CD14-positive monocyte (primary cell): ENCODE measurements at regions not wholly inside any gene's neighbourhood (a gene's known extent, or its start where the extent isn't known, plus 50 kb on each side); places are given as distances from the start of the nearest gene placed in this dataset.

ENCODE experiments used
- DNase-seq, 3 donors: peaks; one replicate each; pipeline ENCODE4 v3.0.0-alpha.2; 2011 to 2022
- H2AFZ ChIP-seq: 2 replicates; pipeline ENCODE4 v1.6.0; 2012; ENCODE audit warnings: mild to moderate bottlenecking, low read depth, low read length, inconsistent platforms; ENCODE audit not compliant: insufficient read depth, poor library complexity, severe bottlenecking
- H3K27ac ChIP-seq, 2 donors: 1 replicate in 1 of 2; 2 replicates in 1 of 2; pipeline ENCODE4 v1.5.1; 2012 to 2013; ENCODE audit warnings: low read length in 2 of 2, control low read depth in 1 of 2, inconsistent platforms in 1 of 2, low read depth in 1 of 2, mild to moderate bottlenecking in 1 of 2
- H3K27me3 ChIP-seq, 2 donors: one replicate each; pipeline versions ENCODE4 v1.6.0 to v1.6.1; 2011 to 2013; ENCODE audit warnings: low read length in 2 of 2; ENCODE audit not compliant: control insufficient read depth in 2 of 2, insufficient read depth in 2 of 2
- H3K36me3 ChIP-seq, 2 donors: replicated peaks in 1 of 2; 1 replicate in 1 of 2; 2 replicates in 1 of 2; pipeline versions ENCODE4 v1.5.1 to v1.6.1; 2012 to 2013; ENCODE audit warnings: low read length in 2 of 2, control low read depth in 1 of 2, inconsistent platforms in 1 of 2, mild to moderate bottlenecking in 1 of 2; ENCODE audit not compliant: insufficient read depth in 2 of 2, control insufficient read depth in 1 of 2
- H3K4me1 ChIP-seq, 2 donors: 1 replicate in 1 of 2; 2 replicates in 1 of 2; pipeline versions ENCODE4 v1.5.1 to v1.6.1; 2012 to 2013; ENCODE audit warnings: low read length in 2 of 2, control low read depth in 1 of 2, inconsistent platforms in 1 of 2, mild to moderate bottlenecking in 1 of 2, moderate library complexity in 1 of 2; ENCODE audit not compliant: insufficient read depth in 2 of 2, control insufficient read depth in 1 of 2
- H3K4me2 ChIP-seq: replicated peaks from 2 replicates; pipeline ENCODE3; 2012; ENCODE audit warnings: low read length, moderate library complexity, mild to moderate bottlenecking; ENCODE audit not compliant: poor library complexity, severe bottlenecking; ENCODE audit errors: extremely low read depth
- H3K4me3 ChIP-seq, 3 experiments: fragments of 200-600 bp in 1 of 3; sonication (generic) in 1 of 3; replicated peaks in 1 of 3; 1 replicate in 2 of 3; 2 replicates in 1 of 3; pipeline ENCODE4 v1.5.1; 2011 to 2013; ENCODE audit warnings: low read length in 3 of 3, mild to moderate bottlenecking in 3 of 3, control low read depth in 2 of 3, low read depth in 2 of 3, inconsistent platforms in 1 of 3, moderate library complexity in 1 of 3
- H3K79me2 ChIP-seq: 2 replicates; pipeline ENCODE4 v1.6.0; 2012; ENCODE audit warnings: mild to moderate bottlenecking, control low read depth, inconsistent platforms, low read length, moderate library complexity; ENCODE audit not compliant: insufficient read depth
- H3K9ac ChIP-seq: 2 replicates; pipeline ENCODE4 v1.6.0; 2017; ENCODE audit warnings: low read length, mild to moderate bottlenecking; ENCODE audit not compliant: insufficient read depth, poor library complexity, severe bottlenecking
- H3K9me3 ChIP-seq, 2 donors: replicated peaks in 1 of 2; 1 replicate in 1 of 2; 2 replicates in 1 of 2; pipeline versions ENCODE4 v1.5.1 to v1.6.1; 2012 to 2013; ENCODE audit warnings: low read length in 2 of 2, control low read depth in 1 of 2; ENCODE audit not compliant: control insufficient read depth in 1 of 2, insufficient read depth in 1 of 2
- H4K20me1 ChIP-seq: 2 replicates; pipeline ENCODE4 v1.6.0; 2012; ENCODE audit warnings: mild to moderate bottlenecking, low read length, control low read depth, moderate library complexity; ENCODE audit not compliant: insufficient read depth
- H3K27ac Mint-ChIP-seq, 7 donors: one replicate each; pipeline ENCODE4 v1.8.0; 2020; ENCODE audit warnings: mild to moderate bottlenecking in 7 of 7, mixed read lengths in 7 of 7, moderate library complexity in 6 of 7, inconsistent platforms in 2 of 7
- H3K27me3 Mint-ChIP-seq, 3 donors: one replicate each; pipeline ENCODE4 v1.8.0; 2021 to 2022; ENCODE audit warnings: low read depth in 3 of 3, mild to moderate bottlenecking in 3 of 3, mixed read lengths in 3 of 3, moderate library complexity in 3 of 3, inconsistent platforms in 1 of 3
- H3K36me3 Mint-ChIP-seq, 2 donors: one replicate each; pipeline ENCODE4 v1.8.0; 2020; ENCODE audit warnings: mixed read lengths in 2 of 2, inconsistent platforms in 1 of 2, mild to moderate bottlenecking in 1 of 2
- H3K4me1 Mint-ChIP-seq: one replicate; pipeline ENCODE4 v1.8.0; 2020; ENCODE audit warnings: mild to moderate bottlenecking, mixed read lengths
- H3K4me3 Mint-ChIP-seq, 2 donors: one replicate each; pipeline ENCODE4 v1.8.0; 2020; ENCODE audit warnings: mild to moderate bottlenecking in 2 of 2, mixed read lengths in 2 of 2, moderate library complexity in 1 of 2
- H3K9me3 Mint-ChIP-seq, 7 donors: one replicate each; pipeline ENCODE4 v1.8.0; 2020 to 2022; ENCODE audit warnings: mixed read lengths in 7 of 7, mild to moderate bottlenecking in 6 of 7, moderate library complexity in 6 of 7, inconsistent platforms in 2 of 7
- CTCF ChIP-seq: fragments of 200-600 bp; IDR thresholded peaks from one replicate; pipeline ENCODE4 v1.8.0; 2022; ENCODE audit warnings: antibody characterized with exemption, mild to moderate bottlenecking
- WGBS: methylation state at CpG from one replicate; pipeline ENCODE4 v1.1.5; 2013; ENCODE audit warnings: missing lambda C conversion rate; ENCODE audit not compliant: insufficient coverage; 5-methylcytosine and 5-hydroxymethylcytosine counted together
- intact Hi-C, 2 donors: fragments of 100-400 bp; cut with micrococcal nuclease; formaldehyde crosslinking; loops; one replicate each; pipeline versions ENCODE4 v1.15.0 to v1.15.1; 2023

DNA sequence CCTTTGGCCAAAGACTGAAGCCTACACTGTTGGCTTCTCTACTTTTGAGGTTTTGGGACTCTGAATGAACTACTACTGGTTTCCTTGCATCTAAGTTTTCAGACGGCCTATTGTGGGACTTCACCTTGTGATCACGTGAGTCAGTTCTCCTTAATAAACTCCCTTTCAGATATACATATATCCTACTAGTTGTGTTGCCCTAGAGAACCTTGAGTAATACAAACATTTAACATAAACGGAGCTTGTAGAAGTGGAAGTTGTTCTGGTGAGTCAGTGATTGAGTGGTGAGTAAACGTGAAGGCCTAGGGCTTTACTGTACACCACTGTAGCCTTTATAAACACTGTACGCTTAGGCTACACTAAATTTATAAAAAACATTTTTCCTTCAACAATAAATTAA is 107.2 kb upstream of the CDH2 start:
- H2AFZ ChIP-seq, result no peak overlapping the region
- H3K4me3 Mint-ChIP-seq, result no peak overlapping the region
- H3K27me3 ChIP-seq, result no peaks in the 10 kb centered on the region
- TF ChIP-seq CTCF, result no peak
- peaks cover 0 to 15% of the 10 kb centered on the region in 2 donors for H3K9me3 ChIP-seq
- no peaks in the 10 kb centered on the region for H3K4me1 ChIP-seq
- H3K4me2 ChIP-seq, result no peak overlapping the region
- DNase-seq, result no peak
- H3K27ac ChIP-seq, result no peak overlapping the region
- peaks cover 0 to 2% (median 0%) of the 10 kb centered on the region in 3 donors for H3K27me3 Mint-ChIP-seq
- no peaks in the 10 kb centered on the region for H4K20me1 ChIP-seq
- intact Hi-C loops, result no loop called here
- H3K36me3 ChIP-seq, result no peaks in the 10 kb centered on the region
- H3K79me2 ChIP-seq, result no peaks in the 10 kb centered on the region
- H3K36me3 Mint-ChIP-seq, result no peaks in the 10 kb centered on the region
- H3K27ac Mint-ChIP-seq, result no peak overlapping the region
- H3K4me1 Mint-ChIP-seq, result no peaks in the 10 kb centered on the region
- H3K4me3 ChIP-seq, result no peak overlapping the region
- no CpG with 5 or more reads among the region's 5 CpGs for WGBS
- H3K9me3 Mint-ChIP-seq, result peaks cover 0 to 19% (median 0%) of the 10 kb centered on the region in 7 donors
- H3K9ac ChIP-seq, result no peak overlapping the region

DNA sequence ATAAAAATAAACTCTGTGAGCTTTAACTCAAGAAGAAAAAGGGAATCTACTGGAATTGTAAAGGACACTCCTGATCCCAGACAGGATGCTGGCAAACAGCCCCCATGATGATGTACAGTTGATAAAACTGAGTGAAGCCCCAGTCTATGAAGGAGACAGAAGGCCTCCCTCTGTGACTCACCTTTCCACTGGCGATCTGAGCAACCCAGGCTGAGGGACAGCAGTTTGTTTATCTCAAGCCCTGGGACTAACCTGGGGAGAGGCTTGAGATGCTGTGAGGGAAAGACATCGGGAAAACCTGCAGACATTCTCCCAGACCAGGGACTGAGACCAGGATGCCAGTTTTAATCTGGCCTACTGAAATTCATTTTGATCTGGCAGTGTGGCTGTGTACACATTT is 104.5 kb upstream of the CDH2 start:
- H3K9me3 ChIP-seq, result peaks cover 0 to 15% of the 10 kb centered on the region in 2 donors
- H3K4me1 ChIP-seq, result no peaks in the 10 kb centered on the region
- H3K9me3 Mint-ChIP-seq, result peaks cover 0 to 21% (median 2%) of the 10 kb centered on the region in 7 donors
- H3K9ac ChIP-seq, result no peak overlapping the region
- no peak for DNase-seq
- H3K27me3 ChIP-seq, result no peaks in the 10 kb centered on the region
- no peaks in the 10 kb centered on the region for H4K20me1 ChIP-seq
- H3K27ac ChIP-seq, result no peak overlapping the region
- no peak overlapping the region for H3K4me3 ChIP-seq
- no peak overlapping the region for H3K4me3 Mint-ChIP-seq
- no peaks in the 10 kb centered on the region for H3K4me1 Mint-ChIP-seq
- H2AFZ ChIP-seq, result no peak overlapping the region
- WGBS, result 90% methylated on average over 2 of the region's 2 CpGs
- no peak overlapping the region for H3K4me2 ChIP-seq
- H3K79me2 ChIP-seq, result no peaks in the 10 kb centered on the region
- intact Hi-C loops, result no loop called here
- no peaks in the 10 kb centered on the region for H3K36me3 Mint-ChIP-seq
- no peak overlapping the region for H3K27ac Mint-ChIP-seq
- no peaks in the 10 kb centered on the region for H3K36me3 ChIP-seq
- H3K27me3 Mint-ChIP-seq, result peaks cover 0 to 2% (median 0%) of the 10 kb centered on the region in 3 donors
- no peak for TF ChIP-seq CTCF
